Fibroblast of skin of left biceps (primary cell): ENCODE measurements at regions not wholly inside any gene's neighbourhood (a gene's known extent, or its start where the extent isn't known, plus 50 kb on each side); places are given as distances from the start of the nearest gene placed in this dataset.

ENCODE experiments used
- DNase-seq, 2 experiments: peaks; one replicate each; pipeline ENCODE4 v3.0.0-alpha.2; 2013; ENCODE audit warnings: low read depth in 2 of 2

- DNase-seq = no peak
Observed at GRCh38 chr10:94192333-94192732, 170.4 kb downstream of the NOC3L start.

- DNase-seq = no peak
Observed at GRCh38 chr10:94192974-94193373, 169.8 kb downstream of the NOC3L start.

DNA sequence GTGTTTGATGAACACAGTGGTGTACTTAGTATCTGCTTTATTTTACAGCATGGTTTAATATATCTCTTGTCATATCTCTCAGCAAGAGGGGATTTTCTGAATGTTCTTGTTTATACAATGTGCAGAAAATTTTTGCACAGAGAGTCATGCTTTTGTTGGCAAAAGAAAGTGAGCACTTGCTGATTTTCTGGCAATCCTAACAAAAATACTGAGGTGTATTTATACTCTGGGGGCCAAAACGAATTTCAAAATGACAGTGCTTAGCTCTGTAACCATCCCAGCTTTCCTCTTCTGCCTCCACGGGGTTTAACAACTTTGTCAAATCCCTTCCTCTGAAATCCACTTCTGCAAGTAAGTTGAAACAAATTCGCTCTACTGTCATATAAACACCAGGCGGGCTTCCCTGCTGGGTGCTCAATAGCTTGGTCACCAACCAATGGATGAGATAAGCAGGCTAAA is 169.2 kb downstream of the NOC3L start:
- DNase-seq = peak; percentile 42 to 51

DNA sequence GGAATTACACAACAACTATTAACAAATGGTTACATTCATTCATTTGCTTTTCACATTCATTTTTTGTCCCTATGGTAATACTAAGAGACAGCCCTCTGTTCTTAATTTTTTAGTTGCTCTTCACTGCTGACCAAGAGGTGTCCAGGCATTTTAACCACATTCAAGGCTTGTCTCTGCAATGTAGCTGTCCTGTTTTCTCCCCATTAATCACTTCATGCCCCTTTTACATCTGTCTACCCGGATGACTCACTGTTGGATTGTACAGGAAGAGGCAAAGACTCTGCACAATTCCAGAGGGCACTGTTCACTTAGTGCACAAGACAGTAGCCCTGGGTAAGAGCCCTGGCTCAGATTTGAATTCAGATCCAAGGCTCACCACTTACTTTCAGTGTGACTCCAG is 168.5 kb downstream of the NOC3L start:
- DNase-seq = no peak

GRCh38 chr10:94197241-94197640 is 165.5 kb downstream of the NOC3L start:
- DNase-seq = no peak

GRCh38 chr10:94198324-94198723 is 164.4 kb downstream of the NOC3L start:
- no peak for DNase-seq

GRCh38 chr10:94199565-94199964 is 163.2 kb downstream of the NOC3L start:
- no peak for DNase-seq

DNA sequence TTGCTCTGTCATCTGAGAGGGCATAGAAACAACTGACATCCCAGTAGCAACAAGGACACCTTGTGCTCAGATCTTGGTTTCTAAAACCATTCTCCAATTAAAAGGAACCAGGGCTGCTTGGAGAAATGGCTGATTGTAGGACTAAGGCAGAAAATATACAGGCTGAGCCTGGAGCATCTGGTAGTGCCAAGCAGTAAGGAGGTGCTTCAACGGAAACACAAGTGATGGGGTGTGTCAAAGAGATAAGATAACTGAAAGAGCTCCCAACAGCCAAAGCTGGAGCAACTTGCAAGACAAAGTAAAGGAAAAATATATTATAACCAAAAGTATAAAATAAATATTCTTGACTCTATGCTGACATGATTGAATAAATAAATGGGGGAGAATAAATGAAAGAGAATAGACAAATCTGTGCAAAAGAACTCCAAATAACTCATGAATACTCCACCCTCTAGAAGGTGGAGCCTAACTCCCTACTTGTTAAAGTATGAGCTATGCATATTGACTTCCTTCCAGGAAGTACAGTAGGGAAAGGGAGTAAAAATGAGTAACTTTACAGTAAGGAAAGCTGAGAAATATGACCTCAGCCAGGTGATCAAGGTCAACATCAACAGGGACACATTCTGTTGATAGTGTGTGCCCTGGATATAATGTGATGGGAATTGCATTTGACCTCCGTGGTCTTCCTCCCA is 162.4 kb downstream of the NOC3L start:
- DNase-seq = no peak

DNA sequence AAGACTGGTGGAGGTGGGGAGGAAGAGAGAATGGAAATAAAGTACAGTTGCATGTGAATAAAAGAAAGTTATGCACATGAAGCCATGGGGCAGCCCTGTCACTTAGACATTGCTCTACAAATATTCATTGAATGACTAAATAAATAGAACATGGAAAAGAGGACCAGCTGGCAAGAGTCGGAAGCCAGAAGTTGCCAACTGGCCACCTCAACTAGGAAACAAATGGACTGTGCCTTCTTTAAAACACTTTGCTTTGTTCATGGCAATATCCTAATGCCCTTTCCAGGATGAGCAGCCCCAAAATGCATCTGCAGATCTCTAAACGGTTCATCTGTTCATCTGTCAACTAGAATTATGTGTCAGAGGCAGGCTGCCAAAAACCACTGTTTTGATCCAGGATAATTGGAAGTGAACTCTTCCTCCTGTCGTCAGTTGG is 157.3 kb downstream of the NOC3L start:
- DNase-seq = no peak

- no peak for DNase-seq
Observed at GRCh38 chr10:94206176-94206575, 156.6 kb downstream of the NOC3L start.

DNA sequence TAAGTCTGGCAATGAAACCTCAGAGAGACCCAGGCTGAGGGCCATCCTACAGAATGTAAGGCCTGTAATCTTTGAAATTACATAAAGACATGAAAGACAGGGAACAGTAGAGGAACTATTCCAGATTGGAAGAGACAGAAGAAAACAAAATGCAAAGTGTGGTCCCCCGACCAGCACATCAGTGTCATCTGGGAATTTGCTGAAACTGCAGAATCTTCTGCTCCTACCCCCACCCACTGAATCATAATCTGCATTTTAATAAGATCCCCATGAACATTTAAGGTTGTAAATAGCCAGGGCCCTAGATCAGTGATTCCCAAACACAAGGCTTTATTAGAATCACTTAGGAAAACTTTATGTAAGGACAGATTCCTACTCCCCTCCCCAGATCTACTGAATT is 154.4 kb downstream of the NOC3L start:
- DNase-seq = no peak

- DNase-seq = no peak
Observed at GRCh38 chr10:94210440-94211168, 152.1 kb downstream of the NOC3L start.

DNA sequence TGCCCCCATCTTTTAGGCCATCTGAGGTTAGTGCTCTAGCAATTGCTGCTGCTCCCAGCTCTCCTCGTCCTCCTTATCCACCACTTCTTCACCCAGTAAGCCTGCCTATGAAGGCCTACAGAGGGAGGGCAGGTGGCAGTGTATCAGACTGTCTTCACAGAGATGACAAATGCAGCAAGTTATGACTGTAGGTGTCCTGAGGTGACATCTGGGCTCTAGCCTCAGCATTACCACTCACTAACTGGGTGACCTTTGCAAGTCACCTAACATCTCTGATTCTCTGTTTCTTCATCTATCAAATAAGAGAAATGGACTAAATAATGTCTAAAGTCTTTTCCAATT is 151.6 kb downstream of the NOC3L start:
- no peak for DNase-seq

DNA sequence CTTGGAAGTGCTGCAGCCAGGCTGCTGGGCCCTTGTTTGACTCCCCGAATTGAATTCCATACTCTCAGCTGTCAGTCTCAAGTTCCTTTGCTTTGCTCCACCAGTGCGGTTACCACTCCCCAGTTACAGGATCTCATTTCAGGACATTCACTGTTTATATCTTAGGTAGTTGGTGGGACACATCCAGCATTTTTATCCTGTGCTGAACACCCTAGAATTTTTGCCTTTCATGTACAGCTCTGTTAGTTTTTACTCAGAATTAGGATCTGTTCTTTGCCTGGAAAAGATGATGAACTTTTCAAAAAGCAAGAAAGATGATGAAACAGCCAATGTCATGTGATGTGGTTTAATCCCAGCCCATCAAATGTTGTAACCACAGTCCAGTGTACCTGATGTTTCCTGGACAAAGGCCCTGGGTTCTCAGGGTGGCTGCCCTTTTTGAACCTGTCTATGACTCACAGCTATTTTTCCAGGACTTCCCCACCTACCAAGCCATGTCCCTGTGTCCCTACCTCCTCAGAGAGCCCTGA is 149.7 kb downstream of the NOC3L start:
- no peak for DNase-seq

DNA sequence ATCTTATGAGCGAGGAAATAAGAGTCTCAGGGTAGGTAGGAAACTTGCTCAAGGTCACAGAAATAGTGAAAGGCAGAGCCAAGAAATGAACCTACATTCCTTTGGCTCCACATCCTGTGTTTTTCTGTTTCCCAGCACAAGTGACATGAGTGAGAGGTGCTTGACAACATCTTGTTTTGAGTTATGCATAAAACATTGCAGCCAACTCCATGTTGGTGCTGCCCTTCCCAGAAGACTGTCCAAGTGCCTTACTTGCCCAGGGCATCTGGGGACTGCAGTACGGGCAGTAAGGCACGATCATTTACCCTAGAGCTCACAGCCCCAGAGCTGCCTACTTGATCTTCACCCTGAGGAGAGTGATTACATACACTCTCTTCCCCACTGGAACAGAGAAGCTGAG is 148.8 kb downstream of the NOC3L start:
- DNase-seq = no peak

DNA sequence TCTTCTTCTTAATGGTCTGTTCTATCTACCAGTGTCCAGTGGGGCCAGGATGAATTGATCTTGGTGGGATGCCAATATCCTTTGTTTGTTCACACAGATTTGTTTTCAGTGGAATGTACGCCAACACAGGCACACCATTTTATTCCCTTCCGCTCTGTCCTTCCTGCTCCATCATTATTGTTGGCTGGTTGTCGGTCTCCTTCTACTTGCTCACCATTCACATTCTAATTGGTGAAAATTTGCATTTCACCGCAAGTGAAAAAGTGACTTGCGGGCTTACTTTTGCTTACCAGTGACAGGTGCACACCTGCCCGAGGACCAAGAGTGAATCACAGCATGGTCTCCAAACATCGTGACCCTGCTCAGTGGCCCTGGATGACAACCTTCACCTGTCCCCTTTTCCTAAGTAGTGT is 148.3 kb downstream of the NOC3L start:
- no peak for DNase-seq

DNA sequence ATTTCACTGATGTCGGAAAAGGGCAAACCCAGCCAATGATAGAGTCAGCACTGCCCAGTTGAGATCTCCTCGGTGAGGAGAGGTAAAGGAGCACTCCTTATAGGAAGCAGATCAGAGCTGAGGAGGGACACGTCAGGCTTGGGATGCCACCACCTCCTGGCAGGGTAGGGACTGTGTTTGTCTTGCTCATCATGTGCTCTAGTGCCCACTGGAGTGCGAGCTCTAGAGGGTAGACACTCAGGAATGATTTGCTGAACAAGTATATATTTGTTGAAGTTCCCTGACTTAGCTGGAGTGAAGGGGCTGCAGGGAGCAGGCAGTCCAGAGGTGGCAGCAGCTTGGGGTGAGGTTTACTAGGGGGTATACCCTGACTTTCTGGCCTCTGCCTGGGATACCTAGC is 146.5 kb downstream of the NOC3L start:
- DNase-seq = no peak

DNA sequence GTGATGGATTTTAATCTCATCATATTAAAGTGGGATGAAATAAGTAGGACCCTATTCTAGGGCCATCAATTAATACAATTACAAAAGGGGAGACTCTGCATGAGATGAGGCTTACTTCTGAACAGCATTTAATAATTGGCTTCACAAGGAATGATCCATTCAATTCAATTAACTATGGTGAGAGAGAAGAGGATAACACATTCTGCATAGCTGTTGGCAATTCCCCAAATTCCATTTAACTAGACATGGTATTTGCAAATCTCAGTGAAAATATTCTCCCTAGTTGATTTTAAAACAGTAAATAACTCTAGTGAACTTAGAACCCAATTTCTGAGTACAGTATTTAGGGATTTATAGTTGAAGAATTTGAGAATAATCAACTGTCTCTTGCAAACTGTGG is 145.3 kb downstream of the NOC3L start:
- DNase-seq = no peak

- no peak for DNase-seq
Observed at GRCh38 chr10:94218493-94219183, 144.1 kb downstream of the NOC3L start.

DNA sequence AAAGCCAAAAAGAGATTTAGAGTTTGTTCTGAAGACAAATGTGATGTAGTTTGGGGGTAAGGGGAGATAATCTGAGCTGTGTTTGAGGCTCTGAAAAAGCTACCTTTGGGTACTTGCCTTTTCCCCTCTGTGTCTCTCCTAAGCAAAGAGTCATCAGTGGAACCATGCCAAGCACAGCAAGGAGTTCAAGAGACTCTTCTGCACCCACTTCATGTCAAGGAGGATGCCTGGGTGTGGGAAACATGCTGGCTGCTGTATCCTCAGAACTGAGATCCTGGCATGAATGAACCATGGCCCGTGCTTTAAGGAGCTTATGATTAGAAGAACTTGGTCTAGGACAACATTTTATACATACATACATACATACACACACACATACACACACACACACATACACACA is 142.9 kb downstream of the NOC3L start:
- no peak for DNase-seq

DNA sequence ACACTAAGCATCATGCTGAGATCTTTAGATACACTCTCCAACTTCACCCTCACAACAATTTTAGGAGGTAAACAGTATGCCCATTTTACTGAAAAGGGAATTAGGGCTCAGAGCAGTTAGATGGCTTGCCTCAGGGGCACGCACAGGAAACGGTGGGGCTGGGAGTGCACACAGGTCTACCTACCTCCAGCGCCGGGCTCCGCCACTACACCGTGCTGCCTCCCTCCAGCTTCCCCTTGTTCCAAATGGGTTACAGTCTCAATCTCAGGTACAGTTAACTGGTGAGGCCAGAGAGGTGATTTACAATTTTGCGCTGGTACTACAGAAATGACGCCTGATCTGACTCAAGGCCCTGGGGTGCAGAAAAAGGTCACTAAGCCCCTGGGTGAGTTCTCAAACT is 142.0 kb downstream of the NOC3L start:
- no peak for DNase-seq

DNA sequence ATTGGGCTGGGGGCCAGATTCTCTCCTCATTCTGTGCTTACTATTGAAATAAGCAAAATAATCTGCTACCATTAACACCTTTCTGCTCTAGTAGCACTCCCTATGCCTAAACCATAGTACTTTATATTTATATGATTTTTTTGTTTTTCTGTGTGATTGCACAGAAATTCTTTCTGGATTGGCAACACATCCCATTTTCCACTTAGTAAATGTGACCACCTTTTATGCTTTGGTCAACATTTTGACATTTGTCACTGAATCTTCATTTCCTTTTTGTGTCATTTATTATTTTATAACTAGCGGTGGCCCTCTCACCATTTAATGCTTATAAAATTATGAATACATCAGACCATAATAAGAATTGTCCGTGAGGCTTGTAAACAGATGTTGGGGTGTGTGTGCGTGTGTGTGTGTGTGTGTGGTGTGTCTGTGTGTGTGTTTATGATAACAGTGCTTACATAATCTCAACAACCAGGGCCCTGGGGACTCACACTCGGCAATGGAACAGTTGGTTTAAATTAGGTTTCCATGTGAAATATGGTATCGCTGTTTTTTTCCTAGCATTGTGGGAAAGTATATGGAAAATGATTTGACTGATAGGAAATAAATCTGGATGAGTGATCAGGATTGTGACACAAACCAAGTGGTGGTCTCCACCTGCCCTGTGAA is 138.9 kb downstream of the NOC3L start:
- peak; percentile 12 to 42 for DNase-seq
